Trophoblast cell (in vitro differentiated cells and primary cell): ENCODE measurements at regions not wholly inside any gene's neighbourhood (a gene's known extent, or its start where the extent isn't known, plus 50 kb on each side); places are given as distances from the start of the nearest gene placed in this dataset.

Experiments
- DNase-seq, 2 donors: peaks; one replicate each; pipeline ENCODE4 v3.0.0-alpha.2; 2016
- H2AFZ ChIP-seq: 2 replicates; pipeline ENCODE4 v1.6.1; 2013; ENCODE audit warnings: low read length, moderate library complexity, mild to moderate bottlenecking; ENCODE audit not compliant: insufficient read depth, poor library complexity
- H2AK5ac ChIP-seq: 2 replicates; pipeline ENCODE4 v1.6.1; 2013; ENCODE audit warnings: mild to moderate bottlenecking, low read length
- H2BK120ac ChIP-seq: 2 replicates; pipeline ENCODE4 v1.6.1; 2013; ENCODE audit warnings: low read length, mild to moderate bottlenecking, moderate library complexity; ENCODE audit not compliant: insufficient read depth, poor library complexity
- H2BK12ac ChIP-seq: 2 replicates; pipeline ENCODE4 v1.6.1; 2013; ENCODE audit warnings: mild to moderate bottlenecking, low read length, moderate library complexity
- H2BK5ac ChIP-seq: 2 replicates; pipeline ENCODE4 v1.6.1; 2013; ENCODE audit warnings: low read length, low read depth, moderate library complexity, mild to moderate bottlenecking; ENCODE audit not compliant: poor library complexity
- H3K14ac ChIP-seq: 2 replicates; pipeline ENCODE4 v1.6.1; 2013; ENCODE audit warnings: mild to moderate bottlenecking, low read length
- H3K18ac ChIP-seq: 2 replicates; pipeline ENCODE4 v1.6.1; 2013; ENCODE audit warnings: mild to moderate bottlenecking, low read length
- H3K23ac ChIP-seq: 2 replicates; pipeline ENCODE4 v1.6.1; 2013; ENCODE audit warnings: low read length
- H3K27ac ChIP-seq: 2 replicates; pipeline ENCODE4 v1.5.1; 2013; ENCODE audit warnings: low read depth, mild to moderate bottlenecking, inconsistent platforms, low read length, moderate library complexity
- H3K27me3 ChIP-seq: 2 replicates; pipeline ENCODE4 v1.6.1; 2013; ENCODE audit warnings: inconsistent platforms, mild to moderate bottlenecking, low read length, moderate library complexity; ENCODE audit not compliant: insufficient read depth
- H3K36me3 ChIP-seq, 2 experiments: 1 replicate in 1 of 2; 2 replicates in 1 of 2; pipeline ENCODE4 v1.6.1; 2013; ENCODE audit warnings: low read length in 2 of 2, mild to moderate bottlenecking in 2 of 2, moderate library complexity in 1 of 2; ENCODE audit not compliant: insufficient read depth in 2 of 2, control insufficient read depth in 1 of 2
- H3K4ac ChIP-seq: 2 replicates; pipeline ENCODE4 v1.6.1; 2013; ENCODE audit warnings: low read depth, mild to moderate bottlenecking, low read length, moderate library complexity
- H3K4me1 ChIP-seq, 2 experiments: 1 replicate in 1 of 2; 2 replicates in 1 of 2; pipeline ENCODE4 v1.6.1; 2013; ENCODE audit warnings: low read length in 2 of 2, mild to moderate bottlenecking in 2 of 2, moderate library complexity in 1 of 2; ENCODE audit not compliant: insufficient read depth in 2 of 2, control insufficient read depth in 1 of 2
- H3K4me2 ChIP-seq: 2 replicates; pipeline ENCODE4 v1.6.1; 2013; ENCODE audit warnings: inconsistent platforms, mild to moderate bottlenecking, low read length, moderate library complexity
- H3K4me3 ChIP-seq: 2 replicates; pipeline ENCODE4 v1.5.1; 2013; ENCODE audit warnings: mild to moderate bottlenecking, low read depth, low read length, inconsistent platforms
- H3K79me1 ChIP-seq: one replicate; pipeline ENCODE4 v1.6.1; 2013; ENCODE audit warnings: low read length
- H3K79me2 ChIP-seq: 2 replicates; pipeline ENCODE4 v1.6.1; 2013; ENCODE audit warnings: low read length, mild to moderate bottlenecking; ENCODE audit not compliant: control insufficient read depth, insufficient read depth, poor library complexity
- H3K9ac ChIP-seq: 2 replicates; pipeline ENCODE4 v1.6.1; 2013; ENCODE audit warnings: mild to moderate bottlenecking, low read length
- H3K9me3 ChIP-seq: 2 replicates; pipeline ENCODE4 v1.6.1; 2013; ENCODE audit warnings: low read depth, mild to moderate bottlenecking, control low read depth, inconsistent platforms, low read length; ENCODE audit not compliant: insufficient read depth
- H4K12ac ChIP-seq: 2 replicates; pipeline ENCODE4 v1.6.1; 2013; ENCODE audit warnings: low read depth, mild to moderate bottlenecking, low read length, moderate library complexity
- H4K8ac ChIP-seq: 2 replicates; pipeline ENCODE4 v1.6.1; 2013; ENCODE audit warnings: low read depth, mild to moderate bottlenecking, low read length, moderate library complexity
- H4K91ac ChIP-seq: one replicate; pipeline ENCODE4 v1.6.1; 2013; ENCODE audit warnings: low read depth, mild to moderate bottlenecking, low read length, moderate library complexity
- WGBS: extraction: QIAGEN DNeasy Blood & Tissue Kit; methylation state at CpG from one replicate; pipeline ENCODE4 v1.1.7; 2013; ENCODE audit warnings: missing lambda C conversion rate; ENCODE audit not compliant: insufficient read length, insufficient coverage; ENCODE audit errors: extremely low coverage; 5-methylcytosine and 5-hydroxymethylcytosine counted together

- Histone ChIP-seq H3K79me1 (no peaks in the 10 kb centered on the region), H3K18ac (no peak overlapping the region), H3K4me3 (no peak overlapping the region), H3K79me2 (no peaks in the 10 kb centered on the region), H2BK120ac (no peak overlapping the region), H3K4me1 (no peaks in the 10 kb centered on the region), H2BK12ac (no peak overlapping the region), H3K27ac (no peak overlapping the region), H2AFZ (no peak overlapping the region), H3K9me3 (no peaks in the 10 kb centered on the region), H3K23ac (no peak overlapping the region), H3K9ac (no peak overlapping the region), H4K8ac (no peak overlapping the region), H3K14ac (no peak overlapping the region), H3K4me2 (no peak overlapping the region), H2AK5ac (no peak overlapping the region), H3K36me3 (no peaks in the 10 kb centered on the region), H3K4ac (no peak overlapping the region), H4K91ac (no peak overlapping the region), H4K12ac (no peak overlapping the region), H3K27me3 (no peaks in the 10 kb centered on the region), H2BK5ac (no peak overlapping the region)
- DNase-seq = no peak
- WGBS = no CpG with 5 or more reads among the region's 2 CpGs
These were observed 133.3 kb downstream of the TNFSF13B start for GRCh38 chr13:108402850-108403249.

- no peak overlapping the region for H2BK12ac ChIP-seq
- H4K8ac ChIP-seq = no peak overlapping the region
- WGBS = no CpG with 5 or more reads among the region's 2 CpGs
These were observed 138.0 kb downstream of the TNFSF13B start for GRCh38 chr13:108407495-108407894.

GRCh38 chr13:108408672-108409071 is 139.2 kb downstream of the TNFSF13B start:
- no peak for DNase-seq
- Histone ChIP-seq H3K27me3 (no peaks in the 10 kb centered on the region), H2BK120ac (no peak overlapping the region), H2BK5ac (no peak overlapping the region), H3K79me2 (no peaks in the 10 kb centered on the region), H3K4me1 (no peaks in the 10 kb centered on the region), H3K4me3 (no peak overlapping the region), H2AK5ac (no peak overlapping the region), H4K12ac (no peak overlapping the region), H3K9ac (no peak overlapping the region), H3K79me1 (no peaks in the 10 kb centered on the region), H2AFZ (no peak overlapping the region), H2BK12ac (no peak overlapping the region), H3K4me2 (no peak overlapping the region), H3K14ac (no peak overlapping the region), H3K27ac (no peak overlapping the region), H4K91ac (no peak overlapping the region), H3K9me3 (peaks cover 3% of the 10 kb centered on the region), H3K18ac (no peak overlapping the region), H4K8ac (no peak overlapping the region), H3K4ac (no peak overlapping the region), H3K23ac (no peak overlapping the region), H3K36me3 (no peaks in the 10 kb centered on the region)
- no CpG with 5 or more reads among the region's 2 CpGs for WGBS

More at GRCh38 chr13:108407495-108407894, 138.0 kb downstream of the TNFSF13B start:
- Histone ChIP-seq H2AK5ac (no peak overlapping the region), H3K9ac (no peak overlapping the region), H3K27ac (no peak overlapping the region), H2AFZ (no peak overlapping the region), H3K4ac (no peak overlapping the region), H3K4me2 (no peak overlapping the region), H2BK5ac (no peak overlapping the region), H4K91ac (no peak overlapping the region), H3K79me1 (no peaks in the 10 kb centered on the region), H3K4me3 (no peak overlapping the region), H3K79me2 (no peaks in the 10 kb centered on the region), H3K36me3 (no peaks in the 10 kb centered on the region), H4K12ac (no peak overlapping the region), H3K27me3 (no peaks in the 10 kb centered on the region), H3K18ac (no peak overlapping the region), H3K14ac (no peak overlapping the region), H3K4me1 (no peaks in the 10 kb centered on the region), H3K23ac (no peak overlapping the region), H3K9me3 (peaks cover 3% of the 10 kb centered on the region), H2BK120ac (no peak overlapping the region)
- no peak for DNase-seq

- no peak overlapping the region for H3K4me2 ChIP-seq
- H2AK5ac ChIP-seq = no peak overlapping the region
- no peaks in the 10 kb centered on the region for H3K4me1 ChIP-seq
- no peak overlapping the region for H3K4me3 ChIP-seq
- no peak overlapping the region for H4K12ac ChIP-seq
- no peak overlapping the region for H3K9ac ChIP-seq
- no peak overlapping the region for H3K4ac ChIP-seq
- no peaks in the 10 kb centered on the region for H3K27me3 ChIP-seq
- no peak overlapping the region for H4K8ac ChIP-seq
- no peak overlapping the region for H3K14ac ChIP-seq
- no peak overlapping the region for H4K91ac ChIP-seq
- no peak for DNase-seq
- no peak overlapping the region for H2AFZ ChIP-seq
- no peaks in the 10 kb centered on the region for H3K79me1 ChIP-seq
- no peak overlapping the region for H2BK12ac ChIP-seq
- no peak overlapping the region for H3K18ac ChIP-seq
- H2BK5ac ChIP-seq = no peak overlapping the region
- peaks cover 3% of the 10 kb centered on the region for H3K9me3 ChIP-seq
- no peak overlapping the region for H2BK120ac ChIP-seq
- H3K79me2 ChIP-seq = no peaks in the 10 kb centered on the region
- H3K36me3 ChIP-seq = no peaks in the 10 kb centered on the region
- no peak overlapping the region for H3K27ac ChIP-seq
- H3K23ac ChIP-seq = no peak overlapping the region
These were observed 140.2 kb downstream of the TNFSF13B start for GRCh38 chr13:108409730-108410129.
